Putamen (tissue), 1 donor: ENCODE measurements at regions not wholly inside any gene's neighbourhood (a gene's known extent, or its start where the extent isn't known, plus 50 kb on each side); places are given as distances from the start of the nearest gene placed in this dataset.
"Not testable (repeated sequence)": the region's sequence is repeated elsewhere in the genome, so short reads cannot be mapped to it uniquely, and the experiment has no call there.

Source experiments
- DNase-seq: peaks from one replicate; pipeline ENCODE4 v3.0.0-alpha.2; 2016; ENCODE audit warnings: low spot score

GRCh38 chr1:178642282-178642681 is 82.8 kb upstream of the RALGPS2 start:
- no peak for DNase-seq

GRCh38 chr1:178643349-178643748 is 81.7 kb upstream of the RALGPS2 start:
- DNase-seq = no peak

DNA sequence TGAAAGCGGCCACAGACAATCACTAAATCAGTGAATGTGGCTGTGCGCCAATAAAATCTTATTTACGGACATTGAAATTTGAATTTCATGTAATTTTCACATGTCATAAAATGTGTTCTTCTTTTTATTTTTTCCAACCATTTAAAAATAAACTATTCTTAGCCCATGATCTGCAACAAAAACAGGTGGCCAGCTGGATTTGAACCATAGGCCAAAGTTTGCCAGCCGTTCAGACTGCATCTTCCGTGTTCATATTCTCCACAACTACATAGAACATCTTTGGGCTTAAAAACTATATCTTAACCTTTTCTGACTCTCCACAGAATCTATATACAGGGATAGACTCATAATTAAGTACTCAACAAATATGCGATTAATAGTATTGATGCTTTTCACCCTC is 81.2 kb upstream of the RALGPS2 start:
- no peak for DNase-seq

GRCh38 chr1:178644308-178645120 is 80.5 kb upstream of the RALGPS2 start:
- DNase-seq = no peak

- no peak for DNase-seq
Measured at GRCh38 chr1:178645157-178645807, 79.8 kb upstream of the RALGPS2 start.

GRCh38 chr1:178645808-178646200 is 79.2 kb upstream of the RALGPS2 start:
- DNase-seq = no peak

DNA sequence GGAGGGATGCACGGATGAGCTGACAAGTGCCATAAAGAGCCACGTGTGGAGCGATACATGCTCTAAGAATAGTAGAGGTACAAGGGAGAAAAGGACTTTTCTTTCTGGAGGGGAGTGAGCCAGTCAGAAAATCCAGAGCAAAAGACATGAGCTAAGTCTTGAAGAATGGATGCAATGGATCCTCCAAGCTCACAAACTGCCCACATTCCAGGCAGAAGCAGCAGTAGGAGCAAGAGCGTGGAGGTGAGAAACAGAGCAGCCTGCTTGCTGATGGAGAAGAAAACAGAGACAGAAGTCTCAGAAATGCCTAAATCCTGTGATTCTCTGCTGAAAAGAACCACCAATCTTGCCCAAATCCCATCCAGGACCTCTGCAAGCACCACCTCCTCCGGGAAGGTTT is 78.2 kb upstream of the RALGPS2 start:
- no peak for DNase-seq

DNA sequence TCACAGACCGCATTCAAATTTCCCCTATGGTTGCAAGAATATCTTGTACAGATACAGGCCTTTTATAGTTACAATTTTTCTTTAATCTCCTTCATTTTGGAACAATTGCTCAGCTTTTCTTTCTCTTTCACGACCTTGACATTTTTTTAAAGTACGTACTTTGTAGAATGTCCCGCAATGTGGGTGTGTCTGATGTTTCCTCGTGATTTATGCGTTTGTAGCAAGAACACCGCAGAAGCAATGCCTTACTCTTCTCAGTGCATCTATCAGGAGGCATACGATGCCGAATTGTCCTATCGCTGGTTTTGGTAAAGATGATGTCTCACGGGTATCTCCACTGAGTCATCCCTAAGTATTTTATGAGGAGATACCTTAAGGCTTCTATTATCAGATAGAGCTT is 76.9 kb upstream of the RALGPS2 start:
- no peak for DNase-seq

DNA sequence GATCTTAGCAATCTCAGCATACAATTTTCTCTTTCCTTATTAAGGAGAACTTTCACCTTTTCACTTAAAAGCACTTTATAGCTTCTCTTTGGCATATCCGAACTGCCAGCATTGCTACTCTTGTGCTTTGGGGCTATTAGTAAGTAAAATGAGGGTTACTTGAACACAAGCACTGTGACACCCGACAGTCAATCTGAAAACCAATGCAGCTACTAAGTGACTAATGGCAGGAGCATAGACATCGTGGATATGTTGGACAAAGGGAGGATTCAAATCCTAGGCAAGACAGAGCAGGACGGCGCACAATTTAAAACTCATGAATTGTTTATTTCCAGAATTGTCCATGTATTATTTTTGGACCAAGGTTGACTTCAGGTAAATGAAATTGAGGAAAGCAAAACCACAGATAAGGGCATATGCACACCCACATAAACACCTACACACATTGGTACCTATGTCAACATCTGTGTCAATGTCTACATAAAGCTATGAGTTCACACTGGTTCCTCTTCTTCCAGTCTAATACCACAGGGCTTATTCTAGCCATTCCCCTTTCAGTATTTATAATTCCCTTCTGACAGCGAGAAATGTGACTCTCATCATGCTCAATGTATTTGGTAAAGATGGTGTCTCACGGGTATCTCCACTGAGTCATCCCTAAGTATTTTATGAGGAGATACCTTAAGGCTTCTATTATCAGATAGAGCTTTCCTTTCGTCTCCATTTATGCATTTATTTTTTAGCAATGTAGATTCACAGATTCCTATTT is 75.3 kb upstream of the RALGPS2 start:
- DNase-seq = no peak

- no peak for DNase-seq
Measured at GRCh38 chr1:178650934-178651511, 74.0 kb upstream of the RALGPS2 start.

DNA sequence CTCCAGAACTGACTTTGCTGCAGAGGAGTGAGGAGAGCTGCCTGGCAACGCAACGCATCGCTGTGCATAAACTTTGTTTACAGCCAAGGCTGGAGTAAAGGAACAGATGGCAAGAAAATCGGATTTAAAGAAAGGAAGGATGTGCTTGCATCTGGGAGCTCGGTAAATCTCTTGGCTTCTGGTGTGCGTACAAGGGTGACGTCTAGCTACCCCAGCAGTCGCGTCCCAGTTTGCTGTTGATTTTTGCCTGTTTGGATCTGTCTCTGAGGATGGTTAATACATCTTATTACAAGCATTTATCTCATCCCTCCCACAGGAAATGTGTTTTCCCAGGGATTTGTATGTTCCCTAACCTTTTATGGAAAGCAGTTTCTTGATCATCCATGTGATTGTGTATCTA is 73.3 kb upstream of the RALGPS2 start:
- no peak for DNase-seq

DNA sequence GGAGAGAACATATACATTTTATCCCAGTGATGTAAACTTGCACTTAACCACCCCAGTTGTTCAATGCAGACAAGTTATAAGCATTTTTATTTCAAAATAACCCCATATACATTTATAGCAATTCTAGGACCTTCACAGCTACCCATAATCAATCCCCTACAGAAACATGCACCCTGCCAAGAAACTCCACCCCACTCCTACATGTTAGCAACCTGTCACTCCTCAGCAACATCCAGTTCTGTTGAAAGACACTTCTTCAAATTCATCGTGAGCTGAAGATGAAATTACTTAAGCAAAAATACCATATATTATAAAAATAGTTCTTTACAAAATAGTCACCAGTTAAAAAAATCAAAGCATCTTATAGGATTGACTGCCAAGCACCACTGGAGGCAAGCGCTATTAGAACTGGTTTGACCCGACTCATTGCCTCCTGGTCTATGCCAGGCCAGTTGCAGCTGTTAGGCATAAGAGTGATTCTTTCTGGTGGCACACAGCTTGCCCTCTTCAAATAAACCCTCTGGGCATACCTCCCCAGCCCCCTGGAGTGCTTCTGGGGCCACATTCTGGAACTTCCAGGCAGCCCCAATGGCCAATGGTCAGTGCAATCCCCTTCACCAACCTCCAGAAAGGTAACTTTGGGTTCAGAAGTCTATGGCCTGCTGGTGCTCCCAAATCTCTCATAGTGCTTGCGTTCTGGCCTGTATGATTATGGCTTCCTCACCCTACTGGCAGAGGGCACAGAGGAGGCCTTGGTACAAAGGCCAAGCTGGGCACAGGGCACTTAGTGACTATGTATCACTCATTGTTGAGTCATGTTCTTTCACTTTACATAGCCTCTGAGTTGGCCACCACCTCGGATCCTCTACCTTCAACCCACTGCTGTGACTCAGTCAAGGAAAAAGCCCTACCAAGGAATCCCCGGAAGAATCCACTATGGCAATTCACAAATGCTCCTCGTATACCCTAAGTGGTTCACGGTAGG is 72.2 kb upstream of the RALGPS2 start:
- DNase-seq = no peak

GRCh38 chr1:178659789-178660208 is 65.2 kb upstream of the RALGPS2 start:
- no peak for DNase-seq

GRCh38 chr1:178660461-178660860 is 64.6 kb upstream of the RALGPS2 start:
- DNase-seq = no peak

GRCh38 chr1:178664278-178664677 is 60.8 kb upstream of the RALGPS2 start:
- no peak for DNase-seq

GRCh38 chr1:178665579-178665978 is 59.5 kb upstream of the RALGPS2 start:
- DNase-seq = no peak

GRCh38 chr1:178666891-178667290 is 58.2 kb upstream of the RALGPS2 start:
- DNase-seq = not testable (repeated sequence)

DNA sequence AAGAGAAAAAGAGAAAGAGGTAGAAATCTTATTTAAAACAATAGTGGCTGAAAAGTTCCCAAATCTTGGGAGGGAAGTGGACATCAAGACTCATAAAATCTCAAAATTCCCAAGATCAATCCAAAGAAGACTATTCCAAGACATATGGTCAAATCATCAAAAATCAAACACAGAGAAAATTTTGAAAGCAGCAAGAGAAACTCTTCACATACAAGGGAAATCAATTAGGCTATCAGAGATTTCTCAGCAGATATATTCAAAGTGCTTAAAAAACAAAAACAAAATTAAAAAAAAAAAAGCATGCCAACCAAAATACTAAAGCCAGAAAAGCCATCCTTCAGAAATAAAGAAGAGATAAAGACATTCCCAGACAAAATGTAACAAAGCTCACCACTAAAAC is 52.6 kb upstream of the RALGPS2 start:
- no peak for DNase-seq

DNA sequence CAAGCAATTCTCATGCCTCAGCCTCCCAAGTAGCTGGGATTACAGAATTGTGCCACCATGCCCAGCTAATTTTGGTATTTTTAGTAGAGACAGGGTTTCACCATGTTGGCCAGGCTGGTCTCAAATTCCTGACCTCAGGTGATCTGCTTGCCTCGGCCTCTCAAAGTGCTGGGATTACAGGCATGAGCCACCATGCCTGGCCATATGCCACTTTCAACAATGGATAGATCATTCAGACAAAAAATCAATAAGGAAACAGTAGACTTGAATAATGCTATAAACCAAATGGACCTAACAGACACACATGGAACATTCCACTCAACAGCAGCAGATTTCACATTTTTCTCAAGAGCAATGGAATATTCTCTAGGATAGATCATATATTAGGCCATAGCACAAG is 50.5 kb upstream of the RALGPS2 start:
- DNase-seq = not testable (repeated sequence)
